K562 (cell line): ENCODE measurements at regions not wholly inside any gene's neighbourhood (a gene's known extent, or its start where the extent isn't known, plus 50 kb on each side); places are given as distances from the start of the nearest gene placed in this dataset.

Experiments
- E2F3 ChIP-seq: fragments of 250-450 bp; sonication (Bioruptor Pico); IDR thresholded peaks from 2 replicates; pipeline ENCODE4 v1.4.0; 2020; ENCODE audit warnings: mild to moderate bottlenecking
- PPARD ChIP-seq: fragments of 250-450 bp; sonication (Bioruptor Pico); IDR thresholded peaks from 2 replicates; pipeline ENCODE4 v1.8.0; 2022; ENCODE audit warnings: inconsistent platforms, mild to moderate bottlenecking, moderate library complexity
- RBM25 ChIP-seq: fragments of 200-400 bp; formaldehyde crosslinking; IDR thresholded peaks from 2 replicates; pipeline ENCODE4 v1.6.1; 2018; ENCODE audit warnings: low read length, low read depth, moderate library complexity; ENCODE audit not compliant: severe bottlenecking
- RBM34 ChIP-seq: fragments of 200-400 bp; formaldehyde crosslinking; IDR thresholded peaks from 2 replicates; pipeline ENCODE4 v1.6.1; 2018; ENCODE audit warnings: low read length, borderline replicate concordance; ENCODE audit not compliant: insufficient read depth
- TAL1 ChIP-seq: fragments of 450-650 bp; IDR thresholded peaks from 2 replicates; pipeline ENCODE4 v1.6.1; 2016; ENCODE audit warnings: mild to moderate bottlenecking
- TARDBP ChIP-seq: fragments of 450-650 bp; IDR thresholded peaks from 2 replicates; pipeline ENCODE4 v1.6.1; 2016
- TF ChIP-seq, protein P1 (sequence below): fragments of 450-650 bp; IDR thresholded peaks from 2 replicates; pipeline ENCODE4 v1.6.1; 2018; ENCODE audit not compliant: partially characterized antibody
- TF ChIP-seq, protein P2 (sequence below): fragments of 450-650 bp; IDR thresholded peaks from 2 replicates; pipeline ENCODE4 v1.6.1; 2018; ENCODE audit warnings: mild to moderate bottlenecking, low read depth; ENCODE audit not compliant: partially characterized antibody

DNA sequence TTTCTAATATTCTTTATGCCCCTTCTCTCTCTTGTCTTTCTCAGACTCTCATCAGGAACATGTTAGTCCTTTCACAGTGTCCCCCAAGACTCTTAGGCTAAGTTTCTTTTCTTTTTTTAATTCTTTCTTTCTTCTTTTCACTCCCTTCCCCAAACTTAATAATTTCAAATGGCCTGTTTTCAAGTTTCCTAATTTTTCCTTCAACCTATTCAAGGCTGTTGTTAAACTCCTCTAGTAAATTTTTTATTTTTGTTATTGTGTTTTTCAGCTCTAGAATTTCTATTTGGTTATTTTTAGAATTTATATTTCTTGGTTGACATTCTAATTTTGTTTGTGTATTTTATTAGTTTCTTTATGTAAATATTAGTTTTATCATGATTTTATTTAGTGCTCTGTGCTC is 236.6 kb upstream of the GYPC start (continued):
- TF ChIP-seq, protein P1, sequence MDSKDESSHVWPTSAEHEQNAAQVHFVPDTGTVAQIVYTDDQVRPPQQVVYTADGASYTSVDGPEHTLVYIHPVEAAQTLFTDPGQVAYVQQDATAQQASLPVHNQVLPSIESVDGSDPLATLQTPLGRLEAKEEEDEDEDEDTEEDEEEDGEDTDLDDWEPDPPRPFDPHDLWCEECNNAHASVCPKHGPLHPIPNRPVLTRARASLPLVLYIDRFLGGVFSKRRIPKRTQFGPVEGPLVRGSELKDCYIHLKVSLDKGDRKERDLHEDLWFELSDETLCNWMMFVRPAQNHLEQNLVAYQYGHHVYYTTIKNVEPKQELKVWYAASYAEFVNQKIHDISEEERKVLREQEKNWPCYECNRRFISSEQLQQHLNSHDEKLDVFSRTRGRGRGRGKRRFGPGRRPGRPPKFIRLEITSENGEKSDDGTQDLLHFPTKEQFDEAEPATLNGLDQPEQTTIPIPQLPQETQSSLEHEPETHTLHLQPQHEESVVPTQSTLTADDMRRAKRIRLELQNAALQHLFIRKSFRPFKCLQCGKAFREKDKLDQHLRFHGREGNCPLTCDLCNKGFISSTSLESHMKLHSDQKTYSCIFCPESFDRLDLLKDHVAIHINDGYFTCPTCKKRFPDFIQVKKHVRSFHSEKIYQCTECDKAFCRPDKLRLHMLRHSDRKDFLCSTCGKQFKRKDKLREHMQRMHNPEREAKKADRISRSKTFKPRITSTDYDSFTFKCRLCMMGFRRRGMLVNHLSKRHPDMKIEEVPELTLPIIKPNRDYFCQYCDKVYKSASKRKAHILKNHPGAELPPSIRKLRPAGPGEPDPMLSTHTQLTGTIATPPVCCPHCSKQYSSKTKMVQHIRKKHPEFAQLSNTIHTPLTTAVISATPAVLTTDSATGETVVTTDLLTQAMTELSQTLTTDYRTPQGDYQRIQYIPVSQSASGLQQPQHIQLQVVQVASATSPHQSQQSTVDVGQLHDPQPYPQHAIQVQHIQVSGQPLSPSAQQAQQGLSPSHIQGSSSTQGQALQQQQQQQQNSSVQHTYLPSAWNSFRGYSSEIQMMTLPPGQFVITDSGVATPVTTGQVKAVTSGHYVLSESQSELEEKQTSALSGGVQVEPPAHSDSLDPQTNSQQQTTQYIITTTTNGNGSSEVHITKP: no peak
- TF ChIP-seq, protein P2, sequence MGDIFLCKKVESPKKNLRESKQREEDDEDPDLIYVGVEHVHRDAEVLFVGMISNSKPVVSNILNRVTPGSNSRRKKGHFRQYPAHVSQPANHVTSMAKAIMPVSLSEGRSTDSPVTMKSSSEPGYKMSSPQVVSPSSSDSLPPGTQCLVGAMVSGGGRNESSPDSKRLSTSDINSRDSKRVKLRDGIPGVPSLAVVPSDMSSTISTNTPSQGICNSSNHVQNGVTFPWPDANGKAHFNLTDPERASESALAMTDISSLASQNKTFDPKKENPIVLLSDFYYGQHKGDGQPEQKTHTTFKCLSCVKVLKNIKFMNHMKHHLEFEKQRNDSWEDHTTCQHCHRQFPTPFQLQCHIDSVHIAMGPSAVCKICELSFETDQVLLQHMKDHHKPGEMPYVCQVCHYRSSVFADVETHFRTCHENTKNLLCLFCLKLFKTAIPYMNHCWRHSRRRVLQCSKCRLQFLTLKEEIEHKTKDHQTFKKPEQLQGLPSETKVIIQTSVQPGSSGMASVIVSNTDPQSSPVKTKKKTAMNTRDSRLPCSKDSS: peak; percentile 28
- TF ChIP-seq TARDBP (no peak), PPARD (CRISPR knock-in tag) (no peak), E2F3 (CRISPR knock-in tag) (no peak), RBM25 (peak; percentile 65), TAL1 (no peak), RBM34 (no peak)
